ENCODE measurements at regions not wholly inside any gene's neighbourhood (a gene's known extent, or its start where the extent isn't known, plus 50 kb on each side); places are given as distances from the start of the nearest gene placed in this dataset.

DNA sequence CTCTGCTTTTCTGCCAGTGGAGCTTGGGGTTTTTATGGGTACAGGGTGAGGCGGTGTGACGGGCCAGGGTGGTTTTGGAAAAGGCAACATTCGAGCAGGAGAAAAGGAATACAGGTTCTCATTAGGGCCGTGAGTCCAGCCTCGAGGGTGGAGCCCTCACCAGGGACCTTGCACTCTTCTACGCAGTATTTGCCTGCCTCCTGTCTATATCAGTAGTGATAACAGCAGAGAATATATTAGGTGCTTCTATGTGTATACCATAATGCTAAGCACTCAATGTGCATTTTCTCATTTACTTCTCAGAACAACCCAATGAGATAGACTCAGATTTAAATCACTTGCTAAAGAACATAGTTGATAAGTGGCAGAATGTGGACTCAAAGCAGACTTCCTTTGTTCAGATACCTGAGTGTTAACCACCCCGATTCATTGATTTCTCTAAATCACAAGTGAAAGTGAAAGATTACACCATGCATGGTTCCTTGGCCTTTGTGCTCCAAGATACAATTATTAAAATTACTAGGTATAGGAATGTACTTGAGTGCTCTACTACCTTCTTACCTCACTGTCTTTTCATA, 403.9 kb downstream of the PCDH7 start:
- in situ Hi-C loops (cut with MboI) = no loop called here
- 34 to 36% methylated on average over 7 of the region's 7 CpGs for WGBS, 2 experiments (ENCODE audit: low coverage in 1 of 2, low lambda C conversion rate in 2 of 2, missing lambda C conversion rate in 2 of 2)
- no peak for DNase-seq

DNA sequence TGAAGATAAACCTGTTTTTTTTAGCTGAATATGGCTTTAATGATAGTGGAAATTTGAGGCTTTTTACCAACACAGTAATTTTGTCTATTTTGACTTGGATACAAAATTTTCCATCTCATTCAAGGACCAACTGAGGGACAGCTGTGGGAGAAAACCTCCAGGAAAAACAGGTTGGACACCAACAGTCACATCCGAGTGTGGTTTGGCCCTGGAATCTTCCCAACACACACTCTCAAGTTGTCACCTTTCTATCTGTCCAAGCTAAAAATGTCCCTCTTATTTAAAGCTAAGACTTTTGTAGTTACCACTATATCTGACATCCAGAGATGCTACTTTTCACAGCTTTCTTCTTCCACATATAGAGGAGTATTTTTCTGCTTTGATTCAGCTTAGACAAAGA, 404.9 kb downstream of the PCDH7 start:
- no peaks in the 10 kb centered on the region for H3K36me3 ChIP-seq (ENCODE audit: low read depth)
- H3K27me3 ChIP-seq (replicated peaks; ENCODE audit: insufficient read depth) = no peaks in the 10 kb centered on the region
- no peak overlapping the region for H3K4me2 ChIP-seq (ENCODE audit: unreplicated experiment)
- no peaks in the 10 kb centered on the region for H3K9me2 ChIP-seq (ENCODE audit: insufficient read depth)
- in situ Hi-C loops (cut with MboI) = no loop called here
- WGBS, 2 experiments (ENCODE audit: low coverage in 1 of 2, low lambda C conversion rate in 2 of 2, missing lambda C conversion rate in 2 of 2) = 21 to 34% methylated on average over 1 of the region's 1 CpG
- H2AFZ ChIP-seq = no peak overlapping the region
- no peaks in the 10 kb centered on the region for H3K79me2 ChIP-seq (ENCODE audit: insufficient read depth)
- H3K4me1 ChIP-seq (ENCODE audit: insufficient read depth) = no peaks in the 10 kb centered on the region
- no peak overlapping the region for H3K4me3 ChIP-seq
- DNase-seq = no peak
- H3K27ac ChIP-seq = no peak overlapping the region
- H3K9me3 ChIP-seq (ENCODE audit: low read depth) = no peaks in the 10 kb centered on the region
- TF ChIP-seq EZH2 (IDR thresholded peaks at IDR 0.05; ENCODE audit: insufficient read depth, poor library complexity, severe bottlenecking) (no peak), EZH2phosphoT487 (IDR thresholded peaks at IDR 0.05; ENCODE audit: insufficient read depth, low read depth) (no peak)
- no peaks in the 10 kb centered on the region for H4K20me1 ChIP-seq (ENCODE audit: insufficient read depth)
- H3F3A ChIP-seq (ENCODE audit: insufficient read depth) = no peaks in the 10 kb centered on the region
- no peak overlapping the region for H3K9ac ChIP-seq

More for the DNA sequence above, 403.9 kb downstream of the PCDH7 start:
- Histone ChIP-seq H3K27me3 (replicated peaks; ENCODE audit: insufficient read depth) (no peaks in the 10 kb centered on the region), H3K4me3 (no peak overlapping the region), H3K27ac (no peak overlapping the region), H3K79me2 (ENCODE audit: insufficient read depth) (no peaks in the 10 kb centered on the region), H4K20me1 (ENCODE audit: insufficient read depth) (no peaks in the 10 kb centered on the region), H3K36me3 (ENCODE audit: low read depth) (no peaks in the 10 kb centered on the region), H3K9me3 (ENCODE audit: low read depth) (no peaks in the 10 kb centered on the region), H2AFZ (no peak overlapping the region), H3F3A (ENCODE audit: insufficient read depth) (no peaks in the 10 kb centered on the region), H3K9me2 (ENCODE audit: insufficient read depth) (no peaks in the 10 kb centered on the region), H3K4me1 (ENCODE audit: insufficient read depth) (no peaks in the 10 kb centered on the region), H3K9ac (no peak overlapping the region), H3K4me2 (ENCODE audit: unreplicated experiment) (no peak overlapping the region)
- no peak for TF ChIP-seq EZH2phosphoT487 (IDR thresholded peaks at IDR 0.05; ENCODE audit: insufficient read depth, low read depth)
- TF ChIP-seq EZH2 (IDR thresholded peaks at IDR 0.05; ENCODE audit: insufficient read depth, poor library complexity, severe bottlenecking) = no peak

GRCh38 chr4:31125496-31125895, 405.3 kb downstream of the PCDH7 start:
- no peak overlapping the region for H3K9ac ChIP-seq
- no peaks in the 10 kb centered on the region for H4K20me1 ChIP-seq (ENCODE audit: insufficient read depth)
- H2AFZ ChIP-seq = no peak overlapping the region
- no peak overlapping the region for H3K4me3 ChIP-seq
- H3K27ac ChIP-seq = no peak overlapping the region
- H3K4me2 ChIP-seq (ENCODE audit: unreplicated experiment) = no peak overlapping the region
- H3K4me1 ChIP-seq (ENCODE audit: insufficient read depth) = no peaks in the 10 kb centered on the region
- WGBS, 2 experiments (ENCODE audit: low coverage in 1 of 2, low lambda C conversion rate in 2 of 2, missing lambda C conversion rate in 2 of 2) = 6 to 7% methylated on average over 2 of the region's 2 CpGs
- DNase-seq = no peak
- H3F3A ChIP-seq (ENCODE audit: insufficient read depth) = no peaks in the 10 kb centered on the region
- in situ Hi-C loops (cut with MboI) = no loop called here
- no peak for TF ChIP-seq EZH2phosphoT487 (IDR thresholded peaks at IDR 0.05; ENCODE audit: insufficient read depth, low read depth)
- no peak for TF ChIP-seq EZH2 (IDR thresholded peaks at IDR 0.05; ENCODE audit: insufficient read depth, poor library complexity, severe bottlenecking)
- H3K9me2 ChIP-seq (ENCODE audit: insufficient read depth) = no peaks in the 10 kb centered on the region
- no peaks in the 10 kb centered on the region for H3K27me3 ChIP-seq (replicated peaks; ENCODE audit: insufficient read depth)
- no peaks in the 10 kb centered on the region for H3K9me3 ChIP-seq (ENCODE audit: low read depth)
- no peaks in the 10 kb centered on the region for H3K79me2 ChIP-seq (ENCODE audit: insufficient read depth)
- H3K36me3 ChIP-seq (ENCODE audit: low read depth) = no peaks in the 10 kb centered on the region

- Histone ChIP-seq H3K4me2 (ENCODE audit: unreplicated experiment) (no peak overlapping the region), H3K4me3 (no peak overlapping the region), H3F3A (ENCODE audit: insufficient read depth) (no peaks in the 10 kb centered on the region), H3K27me3 (replicated peaks; ENCODE audit: insufficient read depth) (no peaks in the 10 kb centered on the region), H3K27ac (no peak overlapping the region), H3K9me2 (ENCODE audit: insufficient read depth) (no peaks in the 10 kb centered on the region), H3K4me1 (ENCODE audit: insufficient read depth) (no peaks in the 10 kb centered on the region), H3K9me3 (ENCODE audit: low read depth) (no peaks in the 10 kb centered on the region), H3K9ac (no peak overlapping the region), H4K20me1 (ENCODE audit: insufficient read depth) (no peaks in the 10 kb centered on the region), H3K36me3 (ENCODE audit: low read depth) (no peaks in the 10 kb centered on the region), H2AFZ (no peak overlapping the region), H3K79me2 (ENCODE audit: insufficient read depth) (no peaks in the 10 kb centered on the region)
- 40 to 46% methylated on average over 5 of the region's 5 CpGs for WGBS, 2 experiments (ENCODE audit: low coverage in 1 of 2, low lambda C conversion rate in 2 of 2, missing lambda C conversion rate in 2 of 2)
- in situ Hi-C loops (cut with MboI) = no loop called here
- TF ChIP-seq EZH2phosphoT487 (IDR thresholded peaks at IDR 0.05; ENCODE audit: insufficient read depth, low read depth) = no peak
- DNase-seq = no peak
Observed at GRCh38 chr4:31126881-31127398, 406.8 kb downstream of the PCDH7 start.

GRCh38 chr4:31130930-31131329, 410.8 kb downstream of the PCDH7 start:
- Histone ChIP-seq H3K79me2 (ENCODE audit: insufficient read depth) (no peaks in the 10 kb centered on the region), H3K4me3 (no peak overlapping the region), H3K4me1 (ENCODE audit: insufficient read depth) (no peaks in the 10 kb centered on the region), H3K9me3 (ENCODE audit: low read depth) (no peaks in the 10 kb centered on the region), H3K4me2 (ENCODE audit: unreplicated experiment) (no peak overlapping the region), H3K9ac (no peak overlapping the region), H3F3A (ENCODE audit: insufficient read depth) (no peaks in the 10 kb centered on the region), H3K9me2 (ENCODE audit: insufficient read depth) (no peaks in the 10 kb centered on the region), H3K36me3 (ENCODE audit: low read depth) (no peaks in the 10 kb centered on the region), H2AFZ (no peak overlapping the region), H3K27me3 (replicated peaks; ENCODE audit: insufficient read depth) (no peaks in the 10 kb centered on the region), H4K20me1 (ENCODE audit: insufficient read depth) (no peaks in the 10 kb centered on the region), H3K27ac (no peak overlapping the region)
- in situ Hi-C loops (cut with MboI) = no loop called here
- TF ChIP-seq EZH2phosphoT487 (IDR thresholded peaks at IDR 0.05; ENCODE audit: insufficient read depth, low read depth) (no peak), EZH2 (IDR thresholded peaks at IDR 0.05; ENCODE audit: insufficient read depth, poor library complexity, severe bottlenecking) (no peak)
- no peak for DNase-seq
- WGBS, 2 experiments (ENCODE audit: low coverage in 1 of 2, low lambda C conversion rate in 2 of 2, missing lambda C conversion rate in 2 of 2) = 11 to 20% methylated on average over 3 of the region's 3 CpGs
